DOHH2 (cell line): ENCODE measurements at regions not wholly inside any gene's neighbourhood (a gene's known extent, or its start where the extent isn't known, plus 50 kb on each side); places are given as distances from the start of the nearest gene placed in this dataset.

Experiments
- CTCF ChIP-seq: fragments of 200-600 bp; sonication (generic); IDR thresholded peaks from one replicate; pipeline ENCODE4 v1.5.1; 2014; ENCODE audit warnings: antibody characterized with exemption, mild to moderate bottlenecking, low read depth, low read length; ENCODE audit not compliant: poor library complexity, severe bottlenecking
- EZH2phosphoT487 ChIP-seq: fragments of 200-600 bp; sonication (generic); IDR thresholded peaks from 2 replicates; pipeline ENCODE4 v1.6.1; 2017; ENCODE audit warnings: borderline replicate concordance, mild to moderate bottlenecking, antibody characterized with exemption, low read length, moderate library complexity, mixed read lengths

GRCh38 chr6:77366798-77367197, 96.5 kb downstream of the HTR1B start:
- TF ChIP-seq CTCF (no peak), EZH2phosphoT487 (no peak)
